ENCODE measurements at regions not wholly inside any gene's neighbourhood (a gene's known extent, or its start where the extent isn't known, plus 50 kb on each side); places are given as distances from the start of the nearest gene placed in this dataset.
A peak's percentile ranks its signal among the peaks of the same experiment; 100 is the strongest.

DNA sequence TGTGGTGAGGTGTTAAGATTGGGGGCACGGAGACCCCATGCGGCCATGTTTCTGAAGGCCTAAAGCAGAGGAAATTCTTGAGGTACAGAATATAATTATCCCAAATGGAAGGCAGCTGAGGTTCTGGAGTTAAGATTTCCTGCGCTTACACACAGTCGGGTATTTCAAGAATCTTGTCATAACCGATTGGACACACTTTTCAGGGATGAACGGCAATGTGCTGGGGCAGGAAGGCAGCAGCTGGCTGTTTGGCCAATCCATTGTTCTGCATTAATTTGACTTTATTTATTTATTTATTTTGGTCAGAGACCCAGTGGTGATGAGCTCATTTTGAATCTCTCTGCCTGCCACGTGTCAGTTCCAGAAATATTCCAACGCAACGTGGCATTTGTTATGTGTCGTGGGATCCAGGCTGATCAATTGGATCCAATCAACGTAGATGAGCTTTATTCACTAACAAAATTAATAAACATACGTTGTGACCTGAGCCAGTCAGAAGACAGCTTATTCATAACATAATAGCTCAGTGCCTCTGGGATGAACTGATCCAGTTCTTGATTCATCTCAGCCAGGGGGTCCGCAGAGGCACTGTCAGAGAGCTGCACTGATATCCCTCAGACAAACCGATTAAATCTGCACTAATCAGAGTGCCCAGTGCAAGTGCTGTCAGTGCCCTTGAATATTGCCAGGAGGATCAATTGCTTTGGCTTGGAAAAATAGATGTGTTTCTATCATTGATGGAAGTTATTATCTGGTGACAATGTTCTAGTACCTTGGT is 181.0 kb downstream of the KTN1 start:
- 91 to 93% methylated on average over 14 of the region's 14 CpGs for WGBS, 2 donors
- H3K36me3 ChIP-seq (ENCODE audit: control insufficient read depth in 1 of 2, insufficient read depth in 2 of 2, low read length in 1 of 2), result no peaks in the 10 kb centered on the region
- DNase-seq (no peak), ATAC-seq (ENCODE audit: low FRiP score) (no peak)
- H3K4me1 ChIP-seq (ENCODE audit: control insufficient read depth in 1 of 2, insufficient read depth in 2 of 2, low read length in 2 of 2), result no peaks in the 10 kb centered on the region
- no peak overlapping the region for H3K4me3 ChIP-seq (ENCODE audit: low read length in 2 of 2)
- no peak overlapping the region for H3K27ac ChIP-seq (ENCODE audit: low read depth in 1 of 2, low read length in 2 of 2)
- H3K9me3 ChIP-seq (ENCODE audit: control insufficient read depth, low read length), result no peaks in the 10 kb centered on the region
- no peaks in the 10 kb centered on the region for H3K27me3 ChIP-seq (ENCODE audit: control insufficient read depth in 1 of 2, insufficient read depth in 2 of 2, low read length in 1 of 2)
- intact Hi-C loops (cut with DNase I), result no loop called here

DNA sequence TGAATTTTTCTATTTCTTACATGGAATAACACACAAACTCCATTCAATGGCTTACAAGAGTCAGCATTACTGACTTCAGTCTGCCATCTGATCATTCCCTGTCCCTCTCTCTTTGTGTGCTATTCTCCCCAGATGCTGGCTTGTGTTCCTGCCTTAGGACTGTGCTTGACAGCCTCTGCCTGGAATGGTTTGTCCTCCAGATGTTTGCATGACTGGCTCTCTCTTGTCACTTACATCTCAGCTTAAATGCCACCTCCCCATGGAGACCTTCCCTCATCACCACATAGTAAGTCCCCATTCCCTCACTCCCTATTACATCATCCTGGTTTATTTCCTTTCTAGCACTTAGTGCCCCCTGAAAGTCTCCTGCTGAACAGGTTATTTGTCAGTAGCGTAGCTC is 181.6 kb downstream of the KTN1 start:
- no peak overlapping the region for H3K27ac ChIP-seq (ENCODE audit: low read depth in 1 of 2, low read length in 2 of 2)
- no peaks in the 10 kb centered on the region for H3K36me3 ChIP-seq (ENCODE audit: control insufficient read depth in 1 of 2, insufficient read depth in 2 of 2, low read length in 1 of 2)
- 91 to 93% methylated on average over 1 of the region's 1 CpG for WGBS, 2 donors
- no peaks in the 10 kb centered on the region for H3K27me3 ChIP-seq (ENCODE audit: control insufficient read depth in 1 of 2, insufficient read depth in 2 of 2, low read length in 1 of 2)
- no peak overlapping the region for H3K4me3 ChIP-seq (ENCODE audit: low read length in 2 of 2)
- intact Hi-C loops (cut with DNase I), result no loop called here
- no peaks in the 10 kb centered on the region for H3K4me1 ChIP-seq (ENCODE audit: control insufficient read depth in 1 of 2, insufficient read depth in 2 of 2, low read length in 2 of 2)
- DNase-seq (no peak), ATAC-seq (ENCODE audit: low FRiP score) (no peak)
- no peaks in the 10 kb centered on the region for H3K9me3 ChIP-seq (ENCODE audit: control insufficient read depth, low read length)

DNA sequence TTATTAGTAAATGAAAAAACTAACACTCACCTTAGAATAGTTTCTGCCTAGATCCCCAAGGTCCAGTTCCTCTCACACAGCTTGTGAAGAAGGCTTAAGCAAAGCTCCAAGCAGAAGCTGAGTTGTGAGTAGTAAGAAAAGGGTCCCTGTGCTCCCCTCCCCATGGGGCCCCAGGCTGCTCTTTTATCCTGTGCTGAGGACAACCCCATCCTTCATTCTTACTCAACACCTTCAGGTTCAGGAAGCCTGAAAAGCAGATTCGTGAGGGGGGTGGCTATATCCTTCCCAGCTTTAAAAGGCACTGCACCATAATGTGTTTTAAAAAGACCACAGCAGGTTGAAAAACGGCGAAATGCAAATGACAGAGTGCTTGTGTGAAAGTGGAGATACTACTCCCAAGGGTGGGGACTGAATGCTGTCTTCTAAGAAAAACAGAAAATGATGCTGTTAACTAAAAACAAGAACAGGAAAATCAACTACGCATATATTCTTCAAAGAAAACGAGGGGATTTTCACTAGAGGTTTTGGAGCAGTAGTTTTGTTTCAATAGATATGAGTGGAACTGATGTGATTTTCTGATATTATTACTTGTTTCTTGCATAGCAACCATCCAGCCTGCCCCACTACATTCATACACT is 182.7 kb downstream of the KTN1 start:
- H3K36me3 ChIP-seq (ENCODE audit: control insufficient read depth in 1 of 2, insufficient read depth in 2 of 2, low read length in 1 of 2), result no peaks in the 10 kb centered on the region
- H3K4me3 ChIP-seq (ENCODE audit: low read length in 2 of 2), result no peak overlapping the region
- no peaks in the 10 kb centered on the region for H3K9me3 ChIP-seq (ENCODE audit: control insufficient read depth, low read length)
- intact Hi-C loops (cut with DNase I), result no loop called here
- 34 to 47% methylated on average over 5 of the region's 5 CpGs for WGBS, 2 donors
- H3K27me3 ChIP-seq (ENCODE audit: control insufficient read depth in 1 of 2, insufficient read depth in 2 of 2, low read length in 1 of 2), result no peaks in the 10 kb centered on the region
- no peak for DNase-seq
- no peaks in the 10 kb centered on the region for H3K4me1 ChIP-seq (ENCODE audit: control insufficient read depth in 1 of 2, insufficient read depth in 2 of 2, low read length in 2 of 2)
- no peak overlapping the region for H3K27ac ChIP-seq (ENCODE audit: low read depth in 1 of 2, low read length in 2 of 2)
- ATAC-seq (ENCODE audit: low FRiP score), result no peak

DNA sequence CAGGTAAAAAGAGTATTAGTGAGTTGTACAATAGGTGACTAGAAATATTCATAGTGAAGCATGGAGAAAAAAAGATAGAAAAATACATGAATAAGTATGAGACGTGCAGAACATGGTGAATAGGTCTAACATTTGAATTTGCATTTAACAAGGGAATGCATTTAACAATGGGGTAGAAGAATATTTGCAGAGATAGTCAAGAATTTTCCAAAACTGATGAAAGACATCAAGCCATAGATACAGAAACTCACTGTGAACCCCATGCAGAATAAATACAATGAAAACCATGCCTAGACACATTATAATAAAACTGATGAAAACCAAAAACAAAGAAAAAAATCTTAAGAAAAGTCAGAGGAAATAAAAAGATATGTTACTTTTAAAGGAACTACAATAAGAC is 184.8 kb downstream of the KTN1 start:
- Histone ChIP-seq H3K27ac (ENCODE audit: low read depth in 1 of 2, low read length in 2 of 2) (no peak overlapping the region), H3K27me3 (ENCODE audit: control insufficient read depth in 1 of 2, insufficient read depth in 2 of 2, low read length in 1 of 2) (no peaks in the 10 kb centered on the region), H3K9me3 (ENCODE audit: control insufficient read depth, low read length) (no peaks in the 10 kb centered on the region), H3K4me1 (ENCODE audit: control insufficient read depth in 1 of 2, insufficient read depth in 2 of 2, low read length in 2 of 2) (no peaks in the 10 kb centered on the region), H3K36me3 (ENCODE audit: control insufficient read depth in 1 of 2, insufficient read depth in 2 of 2, low read length in 1 of 2) (no peaks in the 10 kb centered on the region), H3K4me3 (ENCODE audit: low read length in 2 of 2) (no peak overlapping the region)
- WGBS, 2 donors, result 53 to 75% methylated on average over 1 of the region's 1 CpG
- intact Hi-C loops (cut with DNase I), result no loop called here
- DNase-seq (no peak), ATAC-seq (ENCODE audit: low FRiP score) (no peak)

DNA sequence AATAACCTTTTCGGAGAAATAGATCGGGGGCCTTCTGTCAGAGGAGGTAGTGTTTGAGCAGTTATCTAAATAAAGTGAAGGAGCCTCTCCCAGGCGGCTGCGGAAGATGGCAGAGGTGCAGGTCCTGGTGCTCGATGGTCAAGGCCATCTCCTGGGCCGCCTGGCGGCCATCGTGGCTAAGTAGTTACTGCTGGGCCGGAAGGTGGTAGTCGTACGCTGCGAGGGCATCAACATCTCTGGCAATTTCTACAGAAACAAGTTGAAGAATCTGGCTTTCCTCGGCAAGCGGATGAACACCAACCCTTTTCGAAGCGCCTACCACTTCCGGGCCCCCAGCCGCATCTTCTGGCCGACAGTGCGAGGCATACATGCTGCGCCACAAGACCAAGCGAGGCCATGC is 186.1 kb downstream of the KTN1 start:
- no peaks in the 10 kb centered on the region for H3K27me3 ChIP-seq (ENCODE audit: control insufficient read depth in 1 of 2, insufficient read depth in 2 of 2, low read length in 1 of 2)
- H3K27ac ChIP-seq (ENCODE audit: low read depth in 1 of 2, low read length in 2 of 2), result no peak overlapping the region
- H3K9me3 ChIP-seq (ENCODE audit: control insufficient read depth, low read length), result no peaks in the 10 kb centered on the region
- H3K36me3 ChIP-seq (ENCODE audit: control insufficient read depth in 1 of 2, insufficient read depth in 2 of 2, low read length in 1 of 2), result no peaks in the 10 kb centered on the region
- intact Hi-C loops (cut with DNase I), result no loop called here
- no peak for DNase-seq
- WGBS, 2 donors, result 92 to 95% methylated on average over 22 of the region's 22 CpGs
- no peak overlapping the region for H3K4me3 ChIP-seq (ENCODE audit: low read length in 2 of 2)
- no peak for ATAC-seq (ENCODE audit: low FRiP score)
- no peaks in the 10 kb centered on the region for H3K4me1 ChIP-seq (ENCODE audit: control insufficient read depth in 1 of 2, insufficient read depth in 2 of 2, low read length in 2 of 2)

DNA sequence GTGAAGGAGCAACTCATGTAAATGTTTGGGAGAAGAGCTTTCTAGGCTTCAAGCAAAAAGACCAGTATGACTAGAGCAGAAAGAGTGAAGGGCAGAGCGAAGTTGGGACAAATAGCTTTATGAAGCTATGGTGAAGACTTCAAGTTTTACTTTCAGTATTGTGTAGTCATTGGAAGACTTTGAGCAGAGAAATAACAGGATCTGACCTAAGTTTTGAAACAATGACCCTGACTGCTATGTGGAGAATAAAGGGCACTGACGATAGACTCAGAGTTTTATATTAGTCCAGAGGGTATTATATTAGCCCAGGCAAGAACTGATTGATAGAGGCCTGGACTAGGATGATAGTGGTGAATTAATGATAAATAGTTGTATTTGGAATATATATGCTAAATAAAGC is 187.3 kb downstream of the KTN1 start:
- Histone ChIP-seq H3K27ac (ENCODE audit: low read depth in 1 of 2, low read length in 2 of 2) (no peak overlapping the region), H3K9me3 (ENCODE audit: control insufficient read depth, low read length) (no peaks in the 10 kb centered on the region), H3K27me3 (ENCODE audit: control insufficient read depth in 1 of 2, insufficient read depth in 2 of 2, low read length in 1 of 2) (no peaks in the 10 kb centered on the region), H3K4me3 (ENCODE audit: low read length in 2 of 2) (no peak overlapping the region), H3K4me1 (ENCODE audit: control insufficient read depth in 1 of 2, insufficient read depth in 2 of 2, low read length in 2 of 2) (no peaks in the 10 kb centered on the region), H3K36me3 (ENCODE audit: control insufficient read depth in 1 of 2, insufficient read depth in 2 of 2, low read length in 1 of 2) (no peaks in the 10 kb centered on the region)
- DNase-seq, result no peak
- intact Hi-C loops (cut with DNase I), result no loop called here
- ATAC-seq (ENCODE audit: low FRiP score), result no peak
- WGBS, 2 donors, result 94 to 95% methylated on average over 2 of the region's 2 CpGs

DNA sequence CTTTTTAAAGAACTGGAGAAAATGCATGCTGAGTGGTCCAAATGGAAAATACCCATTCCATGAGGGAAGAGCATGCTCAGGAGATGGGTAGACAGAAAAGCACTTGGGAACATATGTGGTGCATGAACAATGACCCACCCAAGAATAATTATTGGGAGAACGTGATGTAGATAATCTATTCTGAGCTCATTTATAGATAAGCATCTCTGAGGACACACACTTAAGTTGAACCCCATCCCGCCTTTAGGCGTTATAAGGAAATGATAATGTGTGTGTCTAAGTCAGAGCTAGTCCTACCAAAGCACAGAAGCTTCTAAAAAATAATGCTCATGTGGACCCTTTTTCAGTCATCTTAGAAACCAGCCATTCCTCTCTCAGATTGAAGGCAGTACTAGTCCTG is 189.9 kb downstream of the KTN1 start:
- no peaks in the 10 kb centered on the region for H3K27me3 ChIP-seq (ENCODE audit: control insufficient read depth in 1 of 2, insufficient read depth in 2 of 2, low read length in 1 of 2)
- H3K9me3 ChIP-seq (ENCODE audit: control insufficient read depth, low read length), result no peaks in the 10 kb centered on the region
- H3K36me3 ChIP-seq (ENCODE audit: control insufficient read depth in 1 of 2, insufficient read depth in 2 of 2, low read length in 1 of 2), result no peaks in the 10 kb centered on the region
- H3K27ac ChIP-seq (ENCODE audit: low read depth in 1 of 2, low read length in 2 of 2), result no peak overlapping the region
- no peak for DNase-seq
- no peak for ATAC-seq (ENCODE audit: low FRiP score)
- H3K4me3 ChIP-seq (ENCODE audit: low read length in 2 of 2), result no peak overlapping the region
- intact Hi-C loops (cut with DNase I), result no loop called here
- no peaks in the 10 kb centered on the region for H3K4me1 ChIP-seq (ENCODE audit: control insufficient read depth in 1 of 2, insufficient read depth in 2 of 2, low read length in 2 of 2)
- 83 to 87% methylated on average over 3 of the region's 3 CpGs for WGBS, 2 donors

DNA sequence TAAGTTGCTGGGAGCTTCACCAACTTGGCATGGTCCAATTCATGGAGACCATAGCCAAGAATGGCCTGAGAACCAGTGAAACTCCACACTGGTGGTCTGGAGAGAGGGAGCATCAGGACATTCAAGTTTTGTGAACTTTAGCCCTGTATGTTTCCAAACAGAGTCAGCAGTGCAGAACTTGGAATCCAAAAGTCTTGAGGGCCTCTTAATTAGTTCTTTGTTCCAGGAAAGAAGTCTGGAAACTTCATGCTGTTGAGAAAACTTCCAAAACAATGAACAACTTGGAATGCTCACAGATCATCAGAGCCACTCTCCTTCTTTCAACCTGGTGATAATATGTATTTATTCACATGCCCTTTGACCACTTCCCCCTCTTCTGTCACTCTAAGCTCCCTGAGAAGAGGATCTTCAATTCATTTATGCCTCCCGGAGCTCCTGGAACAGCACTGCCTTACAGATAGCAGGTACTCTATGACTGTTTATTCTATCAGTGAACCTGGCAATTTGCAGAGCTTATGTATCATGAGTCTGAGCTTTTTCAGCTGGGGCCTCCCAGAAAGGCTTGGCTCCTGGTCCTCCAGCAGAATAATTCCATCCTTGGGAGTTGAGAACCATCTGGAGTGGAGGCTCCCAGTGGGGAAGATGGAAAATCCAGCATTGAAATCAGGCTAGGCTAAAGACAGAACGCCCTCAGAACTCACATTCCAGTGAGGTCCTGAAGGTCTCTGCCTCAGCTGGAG is 191.4 kb downstream of the KTN1 start:
- peak; percentile 6 for ATAC-seq (ENCODE audit: low FRiP score)
- H3K27ac ChIP-seq (ENCODE audit: low read depth in 1 of 2, low read length in 2 of 2), result no peak overlapping the region
- WGBS, 2 donors, result 87 to 89% methylated on average over 2 of the region's 2 CpGs

DNA sequence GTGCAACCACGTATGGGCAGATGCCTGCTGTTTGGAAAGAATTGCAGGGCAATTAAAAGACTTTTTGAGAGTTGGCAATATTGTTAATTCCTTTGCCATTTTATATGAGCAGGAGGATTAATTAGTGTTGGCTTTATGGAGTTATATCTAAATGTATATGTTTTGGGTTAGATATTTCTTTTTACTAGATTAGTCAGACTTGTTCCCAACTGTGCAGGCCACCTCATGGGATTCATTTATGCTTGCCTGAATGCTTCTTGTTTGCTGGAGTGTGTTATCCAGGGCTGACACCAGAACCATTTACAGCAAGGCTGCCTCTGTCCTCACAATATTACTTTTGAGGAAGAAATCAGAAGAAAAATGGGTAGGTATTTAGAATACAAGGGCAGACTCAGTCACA is 192.5 kb downstream of the KTN1 start:
- DNase-seq, result no peak
- Histone ChIP-seq H3K4me3 (ENCODE audit: low read length in 2 of 2) (no peak overlapping the region), H3K36me3 (ENCODE audit: control insufficient read depth in 1 of 2, insufficient read depth in 2 of 2, low read length in 1 of 2) (no peaks in the 10 kb centered on the region), H3K27ac (ENCODE audit: low read depth in 1 of 2, low read length in 2 of 2) (no peak overlapping the region), H3K4me1 (ENCODE audit: control insufficient read depth in 1 of 2, insufficient read depth in 2 of 2, low read length in 2 of 2) (no peaks in the 10 kb centered on the region), H3K9me3 (ENCODE audit: control insufficient read depth, low read length) (no peaks in the 10 kb centered on the region), H3K27me3 (ENCODE audit: control insufficient read depth in 1 of 2, insufficient read depth in 2 of 2, low read length in 1 of 2) (no peaks in the 10 kb centered on the region)
- no peak for ATAC-seq (ENCODE audit: low FRiP score)
- WGBS, 2 donors, result 80 to 91% methylated on average over 1 of the region's 1 CpG
- intact Hi-C loops (cut with DNase I), result no loop called here

More for the DNA sequence above, 191.4 kb downstream of the KTN1 start:
- Histone ChIP-seq H3K36me3 (ENCODE audit: control insufficient read depth in 1 of 2, insufficient read depth in 2 of 2, low read length in 1 of 2) (no peaks in the 10 kb centered on the region), H3K4me1 (ENCODE audit: control insufficient read depth in 1 of 2, insufficient read depth in 2 of 2, low read length in 2 of 2) (no peaks in the 10 kb centered on the region), H3K27me3 (ENCODE audit: control insufficient read depth in 1 of 2, insufficient read depth in 2 of 2, low read length in 1 of 2) (no peaks in the 10 kb centered on the region), H3K9me3 (ENCODE audit: control insufficient read depth, low read length) (no peaks in the 10 kb centered on the region), H3K4me3 (ENCODE audit: low read length in 2 of 2) (no peak overlapping the region)
- intact Hi-C loops (cut with DNase I), result no loop called here
- DNase-seq, result no peak
